Mesendoderm (in vitro differentiated cells): ENCODE measurements at regions not wholly inside any gene's neighbourhood (a gene's known extent, or its start where the extent isn't known, plus 50 kb on each side); places are given as distances from the start of the nearest gene placed in this dataset.

Experiments used
- DNase-seq: peaks from one replicate; pipeline ENCODE4 v3.0.0; 2013
- H2AK5ac ChIP-seq: 2 replicates; pipeline ENCODE4 v1.6.1; 2013; ENCODE audit warnings: low read length, inconsistent platforms
- H2BK120ac ChIP-seq: 2 replicates; pipeline ENCODE4 v1.6.1; 2013; ENCODE audit warnings: low read depth, mild to moderate bottlenecking, low read length, moderate library complexity, mixed read lengths
- H2BK15ac ChIP-seq: replicated peaks from 2 replicates; pipeline ENCODE4 v1.6.1; 2013; ENCODE audit warnings: low read depth, mild to moderate bottlenecking, moderate library complexity
- H2BK5ac ChIP-seq: 2 replicates; pipeline ENCODE4 v1.6.1; 2013; ENCODE audit warnings: low read length, inconsistent platforms
- H3K18ac ChIP-seq: 2 replicates; pipeline ENCODE4 v1.6.1; 2013; ENCODE audit warnings: mild to moderate bottlenecking, low read length, mixed read lengths
- H3K23ac ChIP-seq: one replicate; pipeline ENCODE4 v1.6.1; 2013; ENCODE audit warnings: low read length
- H3K27ac ChIP-seq: 2 replicates; pipeline ENCODE4 v1.5.1; 2013; ENCODE audit warnings: low read depth, mild to moderate bottlenecking, inconsistent platforms, low read length, moderate library complexity
- H3K27me3 ChIP-seq: 2 replicates; pipeline ENCODE4 v1.6.1; 2013; ENCODE audit warnings: low read length, control low read depth, mild to moderate bottlenecking, inconsistent platforms; ENCODE audit not compliant: insufficient read depth, poor library complexity
- H3K36me3 ChIP-seq: 2 replicates; pipeline ENCODE4 v1.6.1; 2013; ENCODE audit warnings: low read length, inconsistent platforms; ENCODE audit not compliant: control insufficient read depth, insufficient read depth
- H3K4ac ChIP-seq: one replicate; pipeline ENCODE4 v1.6.1; 2013; ENCODE audit warnings: low read depth, mild to moderate bottlenecking, low read length, moderate library complexity
- H3K4me1 ChIP-seq: 2 replicates; pipeline ENCODE4 v1.6.1; 2013; ENCODE audit warnings: low read depth, low read length, inconsistent platforms; ENCODE audit not compliant: control insufficient read depth
- H3K4me2 ChIP-seq: 2 replicates; pipeline ENCODE4 v1.6.1; 2013; ENCODE audit warnings: low read length
- H3K4me3 ChIP-seq: 2 replicates; pipeline ENCODE4 v1.5.1; 2013; ENCODE audit warnings: mild to moderate bottlenecking, low read length
- H3K56ac ChIP-seq: one replicate; pipeline ENCODE4 v1.6.1; 2013; ENCODE audit warnings: low read length
- H3K79me1 ChIP-seq: 2 replicates; pipeline ENCODE4 v1.6.1; 2013; ENCODE audit warnings: low read length, inconsistent platforms
- H3K79me2 ChIP-seq: 2 replicates; pipeline ENCODE4 v1.6.1; 2013; ENCODE audit warnings: mild to moderate bottlenecking, low read length; ENCODE audit not compliant: control insufficient read depth, insufficient read depth
- H3K9ac ChIP-seq: 2 replicates; pipeline ENCODE4 v1.6.1; 2013; ENCODE audit warnings: low read length, inconsistent platforms
- H4K5ac ChIP-seq: one replicate; pipeline ENCODE4 v1.6.1; 2013; ENCODE audit warnings: low read length
- H4K8ac ChIP-seq: one replicate; pipeline ENCODE4 v1.6.1; 2013; ENCODE audit warnings: low read depth, mild to moderate bottlenecking, control low read depth, low read length, moderate library complexity
- WGBS: extraction: QIAGEN DNeasy Blood & Tissue Kit; methylation state at CpG from one replicate; pipeline ENCODE4 v1.1.7; 2013; ENCODE audit warnings: low lambda C conversion rate, missing lambda C conversion rate; ENCODE audit not compliant: insufficient coverage; ENCODE audit errors: extremely low coverage; 5-methylcytosine and 5-hydroxymethylcytosine counted together

DNA sequence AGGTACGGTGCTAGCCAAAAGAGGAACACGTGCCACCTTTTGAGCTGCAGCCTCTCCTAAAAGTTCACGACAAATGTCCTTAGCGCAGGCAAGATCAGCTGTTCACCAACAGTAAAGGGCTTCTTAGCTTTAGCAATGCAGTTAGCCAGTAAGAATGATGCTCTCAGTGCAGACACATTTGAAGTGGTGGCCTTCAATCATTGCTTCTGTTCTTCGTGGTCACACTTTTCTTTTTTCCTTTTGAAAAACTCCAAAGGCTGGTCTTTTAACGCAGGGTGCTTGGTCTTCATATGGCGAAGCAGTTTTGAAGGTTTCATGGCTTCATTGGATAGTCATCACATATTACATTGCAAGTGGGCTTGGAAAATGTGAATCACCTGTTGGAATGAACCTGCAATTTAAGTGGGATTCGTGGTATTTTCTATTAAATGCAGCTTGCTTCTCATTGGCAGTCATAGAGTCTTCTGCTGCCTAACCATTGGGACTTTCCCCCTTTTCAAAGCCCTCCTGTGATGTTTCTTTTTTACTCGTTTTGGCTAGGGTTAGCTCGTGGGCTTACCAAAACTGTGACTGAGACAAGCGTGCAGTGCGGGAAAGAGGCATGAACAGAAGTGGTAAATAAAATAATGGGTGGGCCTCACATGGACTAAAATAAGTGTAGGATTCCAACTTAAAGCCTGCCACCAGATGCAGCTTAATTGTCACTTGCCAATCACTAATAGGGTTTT, 100.9 kb downstream of the MRPL36 start:
- no peak for DNase-seq

DNA sequence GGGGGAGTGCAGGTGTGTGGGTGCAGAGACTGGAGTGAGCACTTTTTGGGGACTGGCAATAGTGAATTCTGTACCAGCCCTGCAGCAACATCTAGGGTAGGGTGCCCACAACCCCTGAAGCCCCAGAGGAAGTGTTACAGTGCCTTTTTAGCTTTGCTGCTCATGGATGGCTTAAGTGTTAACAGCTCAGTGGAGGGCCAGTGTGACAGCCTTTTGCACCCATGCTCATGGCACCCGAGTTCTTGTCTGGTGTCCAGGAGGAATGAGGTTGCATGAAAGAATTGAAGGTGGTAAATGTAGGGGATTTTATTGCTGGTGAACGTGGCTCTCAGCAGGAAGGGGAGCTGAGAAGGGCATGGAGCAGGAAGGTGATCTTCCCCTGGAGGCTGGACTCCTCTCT, 107.3 kb downstream of the MRPL36 start:
- H3K4me3 ChIP-seq: no peak overlapping the region
- H2AK5ac ChIP-seq: no peak overlapping the region
- H2BK120ac ChIP-seq: no peak overlapping the region
- no peak overlapping the region for H3K4me2 ChIP-seq
- H3K36me3 ChIP-seq: no peaks in the 10 kb centered on the region
- DNase-seq: no peak
- H3K4ac ChIP-seq: no peak overlapping the region
- no peak overlapping the region for H3K18ac ChIP-seq
- no peak overlapping the region for H3K56ac ChIP-seq
- no peaks in the 10 kb centered on the region for H3K79me1 ChIP-seq
- no peak overlapping the region for H4K8ac ChIP-seq
- no peak overlapping the region for H3K9ac ChIP-seq
- H3K27ac ChIP-seq: no peak overlapping the region
- no peaks in the 10 kb centered on the region for H3K27me3 ChIP-seq
- H3K23ac ChIP-seq: no peak overlapping the region
- WGBS: no CpG with 5 or more reads among the region's 2 CpGs
- no peak overlapping the region for H2BK5ac ChIP-seq
- no peak overlapping the region for H2BK15ac ChIP-seq
- no peak overlapping the region for H4K5ac ChIP-seq
- H3K79me2 ChIP-seq: no peaks in the 10 kb centered on the region
- no peaks in the 10 kb centered on the region for H3K4me1 ChIP-seq

More for the DNA sequence above, 100.9 kb downstream of the MRPL36 start:
- H2BK15ac ChIP-seq: no peak overlapping the region
- H3K4me2 ChIP-seq: no peak overlapping the region
- no peak overlapping the region for H2BK5ac ChIP-seq
- no peaks in the 10 kb centered on the region for H3K27me3 ChIP-seq
- no peak overlapping the region for H3K27ac ChIP-seq
- H2BK120ac ChIP-seq: no peak overlapping the region
- H3K79me2 ChIP-seq: no peaks in the 10 kb centered on the region
- no peaks in the 10 kb centered on the region for H3K4me1 ChIP-seq
- no peak overlapping the region for H3K4me3 ChIP-seq
- no peak overlapping the region for H2AK5ac ChIP-seq
- H3K18ac ChIP-seq: no peak overlapping the region
- H3K9ac ChIP-seq: no peak overlapping the region
- H3K36me3 ChIP-seq: no peaks in the 10 kb centered on the region
- H3K79me1 ChIP-seq: no peaks in the 10 kb centered on the region
- no peak overlapping the region for H3K56ac ChIP-seq
- no CpG with 5 or more reads among the region's 12 CpGs for WGBS
- no peak overlapping the region for H3K4ac ChIP-seq
- no peak overlapping the region for H4K5ac ChIP-seq
- H4K8ac ChIP-seq: no peak overlapping the region
- no peak overlapping the region for H3K23ac ChIP-seq

DNA sequence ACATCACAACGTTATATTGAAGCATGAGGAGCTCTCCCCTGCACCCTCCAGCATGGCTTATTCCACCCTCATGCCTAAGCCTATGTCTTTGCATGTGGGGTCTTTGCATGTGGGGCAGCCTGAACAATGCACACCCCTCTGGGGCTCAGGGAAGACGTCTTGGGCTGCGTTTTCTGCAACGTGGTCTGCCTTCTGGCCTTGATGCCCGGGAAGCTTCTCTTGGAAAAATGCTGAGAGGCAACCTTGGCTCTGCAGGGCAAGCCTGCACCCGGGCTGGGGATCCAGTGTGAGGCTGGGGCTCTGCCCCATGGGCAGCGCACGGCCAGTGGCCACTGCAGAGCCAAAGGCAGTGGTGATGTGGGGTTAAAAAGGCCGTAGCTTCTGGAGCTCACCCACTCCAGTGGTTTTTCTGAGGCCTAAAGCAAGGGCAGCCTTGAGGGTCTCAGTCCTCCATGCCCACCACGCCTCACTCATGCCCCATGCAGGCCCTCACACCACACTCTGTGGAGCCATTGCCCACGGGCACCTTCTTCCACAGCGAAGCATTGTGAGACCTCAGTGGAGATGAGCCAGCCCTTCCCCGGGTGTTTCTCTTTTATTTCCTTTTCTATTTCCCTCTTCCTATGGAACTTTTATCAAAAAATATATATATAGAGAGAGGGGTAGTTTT, 112.2 kb downstream of the MRPL36 start:
- WGBS: no CpG with 5 or more reads among the region's 13 CpGs
- Histone ChIP-seq H3K79me2 (no peaks in the 10 kb centered on the region), H2AK5ac (no peak overlapping the region), H2BK120ac (no peak overlapping the region), H3K56ac (no peak overlapping the region), H3K27me3 (no peaks in the 10 kb centered on the region), H2BK15ac (no peak overlapping the region), H4K8ac (no peak overlapping the region), H3K9ac (no peak overlapping the region), H3K23ac (no peak overlapping the region), H3K18ac (no peak overlapping the region), H3K36me3 (no peaks in the 10 kb centered on the region), H2BK5ac (no peak overlapping the region), H4K5ac (no peak overlapping the region), H3K27ac (no peak overlapping the region), H3K79me1 (no peaks in the 10 kb centered on the region), H3K4ac (no peak overlapping the region), H3K4me3 (no peak overlapping the region), H3K4me2 (no peak overlapping the region), H3K4me1 (no peaks in the 10 kb centered on the region)
- DNase-seq: no peak

- H2BK15ac ChIP-seq: no peak overlapping the region
- H3K4me1 ChIP-seq: no peaks in the 10 kb centered on the region
- H2AK5ac ChIP-seq: no peak overlapping the region
- H3K4me2 ChIP-seq: no peak overlapping the region
- no peak overlapping the region for H3K18ac ChIP-seq
- no peak overlapping the region for H2BK5ac ChIP-seq
- H3K79me1 ChIP-seq: no peaks in the 10 kb centered on the region
- DNase-seq: peak; percentile 13
- no peak overlapping the region for H3K4ac ChIP-seq
- no peaks in the 10 kb centered on the region for H3K27me3 ChIP-seq
- H3K36me3 ChIP-seq: no peaks in the 10 kb centered on the region
- no peak overlapping the region for H4K5ac ChIP-seq
- H3K56ac ChIP-seq: no peak overlapping the region
- WGBS: no CpG with 5 or more reads among the region's 18 CpGs
- H3K23ac ChIP-seq: no peak overlapping the region
- H4K8ac ChIP-seq: no peak overlapping the region
- no peak overlapping the region for H3K4me3 ChIP-seq
- H3K9ac ChIP-seq: no peak overlapping the region
- H3K27ac ChIP-seq: no peak overlapping the region
- H2BK120ac ChIP-seq: no peak overlapping the region
- H3K79me2 ChIP-seq: no peaks in the 10 kb centered on the region
Measured at GRCh38 chr5:1686016-1686802, 113.4 kb downstream of the MRPL36 start.

GRCh38 chr5:1685066-1685465, 114.6 kb downstream of the MRPL36 start:
- no peak overlapping the region for H3K23ac ChIP-seq
- H3K4me1 ChIP-seq: no peaks in the 10 kb centered on the region
- no peak overlapping the region for H3K4ac ChIP-seq
- H3K56ac ChIP-seq: no peak overlapping the region
- H3K79me1 ChIP-seq: no peaks in the 10 kb centered on the region
- no peaks in the 10 kb centered on the region for H3K36me3 ChIP-seq
- no peak overlapping the region for H2BK15ac ChIP-seq
- no peak for DNase-seq
- no peak overlapping the region for H3K4me3 ChIP-seq
- H3K79me2 ChIP-seq: no peaks in the 10 kb centered on the region
- no peak overlapping the region for H2AK5ac ChIP-seq
- H4K8ac ChIP-seq: no peak overlapping the region
- H2BK5ac ChIP-seq: no peak overlapping the region
- no peak overlapping the region for H4K5ac ChIP-seq
- no peak overlapping the region for H3K27ac ChIP-seq
- WGBS: no CpG with 5 or more reads among the region's 10 CpGs
- no peak overlapping the region for H3K4me2 ChIP-seq
- H3K9ac ChIP-seq: no peak overlapping the region
- H3K27me3 ChIP-seq: no peaks in the 10 kb centered on the region
- no peak overlapping the region for H3K18ac ChIP-seq
- H2BK120ac ChIP-seq: no peak overlapping the region
